Kidney (tissue), 13 donors: ENCODE measurements at regions not wholly inside any gene's neighbourhood (a gene's known extent, or its start where the extent isn't known, plus 50 kb on each side); places are given as distances from the start of the nearest gene placed in this dataset.

Experiments used
- DNase-seq, 5 donors: peaks; one replicate each; pipeline ENCODE4 v3.0.0-alpha.2; 2013 to 2020
- FAIRE-seq: peaks from 2 replicates; lab custom pipeline; 2012; peaks lifted over from hg19 to GRCh38; lab: Jason Lieb, UNC
- H3K27ac ChIP-seq, 2 donors: one replicate each; pipeline ENCODE4 v1.7.0; 2013; ENCODE audit warnings: low read depth in 2 of 2, low read length in 2 of 2, inconsistent platforms in 1 of 2
- H3K27me3 ChIP-seq: one replicate; pipeline ENCODE4 v1.7.1; 2013; ENCODE audit warnings: low read length, inconsistent platforms; ENCODE audit not compliant: control insufficient read depth, insufficient read depth
- H3K36me3 ChIP-seq, 3 donors: one replicate each; pipeline versions ENCODE4 v1.7.0 to v1.7.1; 2013; ENCODE audit warnings: low read length in 3 of 3, control low read depth in 1 of 3, inconsistent platforms in 1 of 3; ENCODE audit not compliant: insufficient read depth in 3 of 3, control insufficient read depth in 2 of 3
- H3K4me1 ChIP-seq, 3 donors: one replicate each; pipeline versions ENCODE4 v1.7.0 to v1.7.1; 2013; ENCODE audit warnings: low read length in 3 of 3, inconsistent platforms in 1 of 3, low read depth in 1 of 3; ENCODE audit not compliant: control insufficient read depth in 2 of 3, insufficient read depth in 2 of 3
- H3K4me3 ChIP-seq, 3 donors: one replicate each; pipeline versions ENCODE4 v1.7.0 to v1.8.1; 2013; ENCODE audit warnings: low read length in 3 of 3, control low read depth in 1 of 3, inconsistent platforms in 1 of 3
- H3K9ac ChIP-seq, 3 donors: one replicate each; pipeline versions ENCODE4 v1.7.0 to v1.7.1; 2013; ENCODE audit warnings: low read length in 3 of 3, control low read depth in 1 of 3, inconsistent platforms in 1 of 3
- H3K9me3 ChIP-seq, 3 donors: one replicate each; pipeline versions ENCODE4 v1.7.0 to v1.7.1; 2013; ENCODE audit warnings: low read length in 3 of 3, control low read depth in 1 of 3, inconsistent platforms in 1 of 3; ENCODE audit not compliant: control insufficient read depth in 2 of 3, insufficient read depth in 1 of 3
- intact Hi-C: fragments of 100-400 bp; cut with DNase I; formaldehyde crosslinking; loops from one replicate; pipeline ENCODE4 v1.11.1; 2022
- TF ChIP-seq, protein P1 (sequence below): IDR thresholded peaks from 3 replicates; pipeline ENCODE4 v1.5.1; 2012; ENCODE audit warnings: mild to moderate bottlenecking, moderate library complexity, borderline replicate concordance; ENCODE audit not compliant: insufficient read depth; ENCODE audit errors: extremely low read depth
- donor health status: control.
- donor health status: control.
- donor health status: control.
- donor health status: control.
- donor health status: control.
- donor health status: DM: yes; HTN: yes; CAD: no.
- donor health status: Normal renal cell carcinoma (clear cell type).

DNA sequence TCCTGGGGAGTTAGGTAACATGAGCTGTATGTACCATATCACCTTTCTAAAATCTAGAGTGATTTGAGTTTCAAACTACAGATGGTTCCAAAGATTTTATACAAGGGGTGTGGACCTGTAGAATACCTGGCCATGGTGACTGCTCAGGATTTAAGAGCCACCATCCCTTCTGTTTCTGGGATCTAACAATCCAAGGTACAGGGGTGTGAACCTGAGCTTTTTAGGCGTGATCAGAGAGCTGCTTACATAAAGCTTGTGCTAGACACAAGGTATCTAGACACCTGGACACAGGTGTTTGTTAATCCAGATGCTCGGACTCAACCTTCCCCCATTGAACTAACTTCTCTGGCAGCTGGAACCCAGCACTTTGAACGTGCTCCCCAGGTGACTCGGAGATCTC lies 516.4 kb downstream of the RPS24 start:
- TF ChIP-seq, protein P1, sequence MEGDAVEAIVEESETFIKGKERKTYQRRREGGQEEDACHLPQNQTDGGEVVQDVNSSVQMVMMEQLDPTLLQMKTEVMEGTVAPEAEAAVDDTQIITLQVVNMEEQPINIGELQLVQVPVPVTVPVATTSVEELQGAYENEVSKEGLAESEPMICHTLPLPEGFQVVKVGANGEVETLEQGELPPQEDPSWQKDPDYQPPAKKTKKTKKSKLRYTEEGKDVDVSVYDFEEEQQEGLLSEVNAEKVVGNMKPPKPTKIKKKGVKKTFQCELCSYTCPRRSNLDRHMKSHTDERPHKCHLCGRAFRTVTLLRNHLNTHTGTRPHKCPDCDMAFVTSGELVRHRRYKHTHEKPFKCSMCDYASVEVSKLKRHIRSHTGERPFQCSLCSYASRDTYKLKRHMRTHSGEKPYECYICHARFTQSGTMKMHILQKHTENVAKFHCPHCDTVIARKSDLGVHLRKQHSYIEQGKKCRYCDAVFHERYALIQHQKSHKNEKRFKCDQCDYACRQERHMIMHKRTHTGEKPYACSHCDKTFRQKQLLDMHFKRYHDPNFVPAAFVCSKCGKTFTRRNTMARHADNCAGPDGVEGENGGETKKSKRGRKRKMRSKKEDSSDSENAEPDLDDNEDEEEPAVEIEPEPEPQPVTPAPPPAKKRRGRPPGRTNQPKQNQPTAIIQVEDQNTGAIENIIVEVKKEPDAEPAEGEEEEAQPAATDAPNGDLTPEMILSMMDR, result no peak
- no peak overlapping the region for H3K4me3 ChIP-seq
- no peaks in the 10 kb centered on the region for H3K27me3 ChIP-seq
- no peak overlapping the region for H3K9ac ChIP-seq
- peaks cover 0 to 12% (median 0%) of the 10 kb centered on the region in 3 donors for H3K4me1 ChIP-seq
- no peaks in the 10 kb centered on the region for H3K36me3 ChIP-seq
- DNase-seq (no peak), FAIRE-seq (no peak)
- intact Hi-C loops, result no loop called here
- H3K9me3 ChIP-seq, result no peaks in the 10 kb centered on the region
- no peak overlapping the region for H3K27ac ChIP-seq

DNA sequence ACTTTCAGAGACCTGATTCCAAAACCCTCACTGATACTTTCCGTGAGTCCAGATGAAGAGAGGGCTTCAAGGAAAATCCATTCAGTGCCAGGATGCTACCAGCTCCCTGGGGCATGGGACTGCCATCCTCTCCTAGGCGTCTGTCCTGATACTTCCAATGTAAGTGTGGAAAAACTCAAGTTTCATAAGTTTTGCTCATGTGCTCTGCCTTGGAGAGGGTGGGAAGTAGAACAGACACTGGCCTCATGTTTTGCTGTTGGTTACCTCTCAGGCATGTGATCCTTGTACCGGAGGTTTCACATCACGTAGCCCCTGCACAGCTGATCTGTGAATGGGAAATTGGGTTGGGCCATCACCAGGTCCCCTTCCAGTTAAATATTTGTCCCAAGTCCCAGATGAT lies 517.1 kb downstream of the RPS24 start:
- no peak for FAIRE-seq
- intact Hi-C loops, result no loop called here

DNA sequence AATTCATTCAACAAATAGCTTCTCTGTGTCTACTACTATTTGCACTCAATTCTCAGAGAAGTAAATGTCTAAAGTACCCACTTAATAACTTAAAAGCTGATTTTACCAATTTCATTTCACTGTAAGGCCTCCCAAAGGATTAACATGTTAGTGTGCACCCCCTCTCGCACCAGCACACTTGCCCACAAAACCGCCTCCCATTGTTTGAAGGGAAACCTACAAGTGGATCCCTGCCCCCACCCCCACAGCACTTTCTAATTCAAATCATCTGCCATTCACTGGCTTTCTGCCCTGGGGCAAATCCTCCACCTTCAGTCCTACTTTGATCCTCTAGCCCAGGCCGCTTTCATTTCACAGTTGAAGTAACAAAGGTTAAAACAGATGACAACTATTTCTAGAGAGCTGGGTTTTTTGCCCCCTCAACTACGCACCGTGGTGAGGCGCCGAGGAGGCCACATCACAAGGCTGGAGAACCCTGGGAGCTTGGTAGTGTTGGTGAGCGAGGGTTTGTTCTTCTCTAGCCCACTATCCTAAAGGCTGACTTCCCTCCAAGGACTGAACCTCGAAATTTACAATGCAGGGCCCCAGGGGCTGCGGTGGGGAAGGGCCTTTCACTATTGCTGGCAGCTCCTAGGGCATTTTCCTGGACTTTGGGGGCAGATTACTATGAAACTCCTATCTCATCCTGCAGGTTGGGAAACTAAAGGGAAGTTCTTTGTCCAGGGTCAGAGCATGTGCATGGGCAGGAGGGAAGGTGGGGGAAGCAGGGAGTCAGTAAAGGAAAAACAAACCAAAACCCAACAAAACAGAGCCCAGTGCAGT lies 517.4 kb upstream of the ZMIZ1 start:
- FAIRE-seq (no peak), DNase-seq (peak in 4 of 5 donors; percentile 77 to 84 (median 80))
- Histone ChIP-seq H3K9me3 (no peaks in the 10 kb centered on the region), H3K27me3 (no peaks in the 10 kb centered on the region), H3K4me3 (no peak overlapping the region), H3K36me3 (no peaks in the 10 kb centered on the region), H3K4me1 (peaks cover 0 to 12% (median 0%) of the 10 kb centered on the region in 3 donors), H3K27ac (no peak overlapping the region), H3K9ac (no peak overlapping the region)
- TF ChIP-seq, protein P1, result no peak
- intact Hi-C loops, result no loop called here

More for the DNA sequence above, 517.1 kb downstream of the RPS24 start:
- no peaks in the 10 kb centered on the region for H3K27me3 ChIP-seq
- H3K9me3 ChIP-seq, result no peaks in the 10 kb centered on the region
- no peak overlapping the region for H3K4me3 ChIP-seq
- H3K27ac ChIP-seq, result no peak overlapping the region
- TF ChIP-seq, protein P1, result no peak
- no peak overlapping the region for H3K9ac ChIP-seq
- H3K36me3 ChIP-seq, result no peaks in the 10 kb centered on the region
- DNase-seq, result no peak
- H3K4me1 ChIP-seq, result peaks cover 0 to 12% (median 0%) of the 10 kb centered on the region in 3 donors
